Jurkat, Clone E6-1 (cell line): ENCODE measurements at regions not wholly inside any gene's neighbourhood (a gene's known extent, or its start where the extent isn't known, plus 50 kb on each side); places are given as distances from the start of the nearest gene placed in this dataset.
"Not testable (repeated sequence)": the region's sequence is repeated elsewhere in the genome, so short reads cannot be mapped to it uniquely, and the experiment has no call there.

Experiments
- DNase-seq: peaks from one replicate; pipeline ENCODE4 v3.0.0-alpha.2; 2011; ENCODE audit warnings: low read depth, low spot score
- H3K4me3 ChIP-seq: 2 replicates; pipeline ENCODE4 v1.5.1; 2011; ENCODE audit warnings: mild to moderate bottlenecking, low read length, control low read depth, moderate library complexity

GRCh38 chr20:56689318-56689717 lies 60.2 kb downstream of the TFAP2C start:
- H3K4me3 ChIP-seq = no peak overlapping the region
- DNase-seq = no peak

GRCh38 chr20:56689852-56690485 lies 60.9 kb downstream of the TFAP2C start:
- peak; percentile 46 for DNase-seq
- H3K4me3 ChIP-seq = no peak overlapping the region

- no peak overlapping the region for H3K4me3 ChIP-seq
- no peak for DNase-seq
Observed at GRCh38 chr20:56690531-56691175, 61.5 kb downstream of the TFAP2C start.

DNA sequence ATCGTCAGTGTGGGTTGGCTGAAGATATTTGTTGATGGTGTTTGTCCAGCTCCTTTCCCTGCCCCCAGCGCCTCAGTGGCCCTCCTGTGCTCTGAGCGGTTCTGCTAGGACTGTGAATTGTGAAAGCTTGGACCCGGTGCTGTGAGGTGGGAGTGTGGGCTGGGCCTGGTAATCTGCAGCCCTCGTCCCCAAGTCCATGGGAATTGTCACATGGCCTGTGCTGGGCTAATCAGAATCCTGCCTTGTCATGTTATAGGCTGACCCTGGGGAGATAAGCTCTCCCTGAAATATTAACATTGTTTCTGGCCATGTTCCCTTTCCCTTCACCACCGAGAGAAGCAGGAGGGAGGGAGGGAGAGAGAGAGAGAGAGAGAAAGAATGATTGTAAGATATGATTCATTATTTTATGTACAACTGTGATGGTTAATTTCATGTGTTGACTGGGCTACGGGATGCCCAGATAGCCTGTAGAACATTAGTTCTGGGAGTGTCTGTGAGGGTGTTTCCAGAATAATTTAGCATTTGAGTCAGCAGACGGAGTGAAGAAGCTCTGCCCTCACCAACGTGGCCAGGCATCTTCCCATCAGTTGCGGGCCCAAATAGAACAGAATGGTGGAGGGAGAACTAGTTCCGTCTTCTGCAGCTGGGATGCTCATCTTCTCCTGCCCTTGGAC lies 62.4 kb downstream of the TFAP2C start:
- H3K4me3 ChIP-seq = no peak overlapping the region
- no peak for DNase-seq

- DNase-seq = no peak
- H3K4me3 ChIP-seq = no peak overlapping the region
Observed at GRCh38 chr20:56693217-56693616, 64.1 kb downstream of the TFAP2C start.

GRCh38 chr20:56697476-56697875 lies 68.4 kb downstream of the TFAP2C start:
- DNase-seq = no peak
- no peak overlapping the region for H3K4me3 ChIP-seq

DNA sequence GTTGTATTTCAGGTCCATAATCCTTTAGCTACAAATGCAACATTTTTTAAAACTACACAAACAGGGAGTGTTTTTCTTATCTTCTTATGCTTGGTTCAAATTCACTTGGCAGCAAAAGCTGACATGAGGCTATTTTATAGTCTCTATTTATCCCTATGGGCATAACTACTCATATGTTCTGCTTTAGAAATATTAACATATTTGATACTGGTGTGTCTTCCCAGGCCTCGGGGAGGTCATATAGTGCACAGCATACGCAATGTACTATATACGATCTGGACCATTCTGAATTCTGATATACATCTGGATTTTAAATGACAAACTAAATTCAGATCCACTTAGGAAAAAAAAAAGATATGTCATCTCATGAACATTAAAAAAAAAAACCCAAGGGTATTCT lies 69.2 kb downstream of the TFAP2C start:
- no peak for DNase-seq

GRCh38 chr20:56698749-56699148 lies 69.6 kb downstream of the TFAP2C start:
- H3K4me3 ChIP-seq = no peak overlapping the region
- no peak for DNase-seq

More for the DNA sequence above, 69.2 kb downstream of the TFAP2C start:
- H3K4me3 ChIP-seq = no peak overlapping the region

- DNase-seq = peak; percentile 24
- H3K4me3 ChIP-seq = no peak overlapping the region
Observed at GRCh38 chr20:56702931-56703840, 74.1 kb downstream of the TFAP2C start.

DNA sequence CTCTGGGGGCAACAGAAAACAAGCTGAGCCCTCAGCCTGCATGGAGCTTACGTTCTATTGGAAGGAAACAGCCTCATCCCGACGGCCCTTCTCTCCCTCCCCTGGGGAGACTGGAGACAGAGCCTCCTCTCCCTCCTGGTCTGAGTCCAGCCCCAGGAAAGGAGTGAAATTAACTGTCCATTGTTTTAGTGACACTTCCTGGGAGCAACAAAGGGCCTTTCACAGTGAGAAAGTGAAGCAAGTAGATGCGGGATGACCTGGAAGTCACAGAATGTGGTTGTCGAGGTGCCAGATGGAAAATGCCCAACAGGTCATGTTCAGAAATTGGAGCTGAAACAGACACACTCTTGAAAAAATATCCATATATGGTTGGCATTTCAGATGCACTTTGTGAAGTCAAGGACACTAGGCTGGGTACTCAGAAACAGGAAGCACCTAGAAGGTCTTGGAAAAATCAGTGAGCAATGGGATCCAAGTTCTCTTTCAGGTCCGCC lies 77.8 kb downstream of the TFAP2C start:
- no peak overlapping the region for H3K4me3 ChIP-seq
- DNase-seq = no peak

- no peak for DNase-seq
- H3K4me3 ChIP-seq = no peak overlapping the region
Observed at GRCh38 chr20:56708991-56709390, 79.9 kb downstream of the TFAP2C start.

DNA sequence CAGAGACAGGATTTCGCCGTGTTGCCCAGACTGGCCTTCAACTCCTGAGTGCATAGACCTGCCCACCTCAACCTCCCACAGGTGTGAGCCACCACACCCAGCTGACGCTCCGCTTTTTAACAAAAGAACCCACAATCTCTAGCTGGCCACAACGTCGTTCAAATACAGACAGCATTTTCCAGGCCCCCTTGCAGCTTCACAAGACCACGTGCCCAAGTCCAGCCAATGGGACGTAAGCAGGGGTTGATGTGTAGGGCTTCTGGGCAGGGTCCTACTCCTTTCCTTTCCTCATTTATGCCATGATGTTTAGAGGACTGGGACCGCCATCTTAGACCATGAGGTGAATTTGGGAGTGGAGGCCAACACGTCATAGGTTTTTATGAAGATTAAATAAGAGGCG lies 81.0 kb downstream of the TFAP2C start:
- no peak for DNase-seq
- H3K4me3 ChIP-seq = no peak overlapping the region

DNA sequence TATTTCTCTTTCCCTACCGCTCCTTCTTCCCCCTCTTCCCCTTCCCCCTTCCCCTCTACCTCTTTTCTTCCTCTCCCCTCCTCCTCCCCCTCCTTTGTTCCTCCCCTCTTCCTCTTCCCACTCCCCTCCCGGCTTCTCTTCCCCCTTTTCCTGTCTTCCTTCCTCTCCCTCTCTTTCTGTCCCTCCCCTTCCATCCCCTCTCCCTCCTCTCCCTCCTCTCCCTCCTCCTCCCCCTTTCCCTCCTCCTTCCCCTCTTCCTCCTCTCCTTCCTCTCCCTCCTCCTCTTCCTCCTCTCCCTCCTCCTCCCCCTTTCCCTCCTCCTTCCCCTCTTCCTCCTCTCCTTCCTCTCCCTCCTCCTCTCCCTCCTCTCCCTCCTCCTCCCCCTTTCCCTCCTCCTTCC lies 81.5 kb downstream of the TFAP2C start:
- not testable (repeated sequence) for H3K4me3 ChIP-seq, DNase-seq

DNA sequence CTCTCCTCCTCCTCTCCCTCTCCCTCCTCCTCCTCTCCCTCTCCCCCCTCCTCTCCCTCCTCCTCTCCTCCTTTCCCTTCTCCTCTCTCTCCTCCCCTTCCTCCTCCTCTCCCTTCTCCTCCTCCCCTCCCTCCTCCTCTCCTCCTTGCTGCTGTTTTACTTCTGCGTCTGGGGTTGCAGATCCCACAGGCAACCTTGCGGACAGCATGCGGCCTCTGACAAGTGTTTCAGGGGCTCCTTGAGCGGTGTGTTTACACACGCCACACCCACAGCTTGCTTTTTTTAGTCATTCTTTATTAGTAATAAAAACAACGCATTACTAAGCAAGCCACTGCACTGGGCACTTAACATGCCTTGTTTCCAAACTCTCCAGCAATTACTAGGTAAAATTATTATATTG lies 81.9 kb downstream of the TFAP2C start:
- DNase-seq = no peak
- no peak overlapping the region for H3K4me3 ChIP-seq

DNA sequence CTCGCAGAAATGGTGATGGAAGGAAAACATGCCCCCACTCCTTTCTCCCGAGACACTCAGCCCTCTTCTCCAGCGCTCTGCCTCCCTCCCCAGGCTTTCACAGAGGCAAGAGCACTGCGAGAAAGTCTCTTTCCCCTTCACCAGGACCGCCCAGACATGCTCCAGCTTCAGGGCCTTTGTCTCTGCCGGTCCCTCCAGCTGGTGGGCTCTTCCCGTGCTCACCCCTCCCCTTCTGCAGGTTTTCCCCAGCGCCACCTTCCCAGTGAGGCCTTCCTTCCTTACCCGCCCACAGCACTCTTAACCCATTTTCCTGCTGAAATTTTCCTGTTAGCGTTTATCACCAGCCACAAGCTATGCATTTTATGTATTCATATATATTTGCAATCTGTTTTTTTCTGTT lies 86.2 kb downstream of the TFAP2C start:
- H3K4me3 ChIP-seq = no peak overlapping the region
- DNase-seq = no peak

DNA sequence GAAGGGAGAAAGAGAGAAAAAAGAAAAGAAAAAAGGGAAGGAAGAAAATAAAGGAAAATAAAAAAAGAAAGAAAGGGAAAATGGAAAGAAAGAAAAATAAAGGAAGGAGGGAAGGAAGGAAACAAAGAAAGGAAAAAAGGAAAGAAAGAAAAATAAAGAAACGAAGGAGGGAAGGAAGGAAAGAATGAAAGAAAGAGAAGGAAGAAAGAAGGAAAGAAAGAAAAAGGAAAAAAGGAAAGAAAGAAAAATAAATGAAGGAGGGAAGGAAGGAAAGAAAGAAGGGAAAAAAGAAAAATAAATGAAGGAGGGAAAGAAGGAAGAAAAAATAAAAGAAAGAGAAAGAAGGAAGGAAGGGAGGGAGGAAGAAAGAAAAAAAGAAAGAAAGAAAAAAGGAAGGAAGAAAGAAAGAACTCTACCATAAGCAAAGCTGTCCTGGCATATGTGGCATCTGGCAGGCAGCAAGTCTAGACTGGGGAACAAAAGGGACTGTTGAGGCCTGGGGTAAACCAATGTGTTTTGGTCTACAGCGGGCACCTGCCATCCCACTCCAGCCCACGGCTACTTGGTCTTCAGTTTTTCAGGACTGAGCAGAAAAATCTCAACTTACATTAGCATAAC lies 86.9 kb downstream of the TFAP2C start:
- no peak overlapping the region for H3K4me3 ChIP-seq
- no peak for DNase-seq

DNA sequence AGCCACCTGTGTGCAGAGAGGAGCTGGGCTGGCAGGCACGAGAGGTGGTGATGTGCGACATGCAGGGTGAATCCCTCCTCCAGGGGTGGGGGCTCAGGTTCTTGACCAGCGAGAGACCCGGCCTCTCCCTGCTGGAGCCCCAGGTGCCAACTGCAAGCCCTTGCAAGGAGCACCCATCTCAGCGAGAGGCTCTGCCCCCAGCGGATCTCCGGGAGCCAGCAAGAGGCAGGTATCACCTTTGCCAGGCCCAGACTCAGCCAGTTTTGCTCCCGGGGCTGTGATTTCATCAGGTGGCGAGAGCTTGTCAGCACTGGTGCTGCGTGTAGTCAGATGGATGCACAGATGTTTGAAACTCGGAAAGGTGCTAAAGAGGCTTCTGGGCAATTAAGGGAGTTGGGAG lies 87.7 kb downstream of the TFAP2C start:
- no peak overlapping the region for H3K4me3 ChIP-seq
- DNase-seq = no peak

- DNase-seq = no peak
- no peak overlapping the region for H3K4me3 ChIP-seq
Observed at GRCh38 chr20:56718816-56719215, 89.7 kb downstream of the TFAP2C start.

GRCh38 chr20:56720620-56721213 lies 91.6 kb downstream of the TFAP2C start:
- H3K4me3 ChIP-seq = no peak overlapping the region

More at GRCh38 chr20:56720620-56721213, 91.6 kb downstream of the TFAP2C start:
- DNase-seq = no peak
